Caco-2 (cell line): ENCODE measurements at regions not wholly inside any gene's neighbourhood (a gene's known extent, or its start where the extent isn't known, plus 50 kb on each side); places are given as distances from the start of the nearest gene placed in this dataset.

Experiments used
- BruUV-seq: library from RNA; stranded (reverse); fragments of 400-500 nt; replicated peaks from 2 replicates; lab custom pipeline; 2021; lab: Mats Ljungman, UMichigan
- CTCF ChIA-PET: fragments of 300-600 bp; sonication (Branson Sonifier 250); formaldehyde crosslinking; loops from one replicate; lab custom pipeline; 2022; ENCODE audit warnings: antibody characterized with exemption; lab: Charles Lee
- POLR2A ChIA-PET: fragments of 300-600 bp; sonication (Branson Sonifier 250); formaldehyde crosslinking; loops from one replicate; lab custom pipeline; 2022; ENCODE audit warnings: antibody characterized with exemption; lab: Charles Lee
- DNase-seq, 2 experiments: peaks; one replicate each; pipeline versions ENCODE4 v3.0.0 to v3.0.0-alpha.2; 2020 to 2022
- H3K27me3 ChIP-seq: replicated peaks from 2 replicates; pipeline ENCODE4 v1.6.0; 2011; ENCODE audit warnings: low read length; ENCODE audit not compliant: control insufficient read depth, insufficient read depth
- H3K36me3 ChIP-seq: 2 replicates; pipeline ENCODE4 v1.5.1; 2011; ENCODE audit warnings: low read length; ENCODE audit not compliant: control insufficient read depth, insufficient read depth
- H3K4me1 ChIP-seq: fragments of 250-450 bp; sonication (Bioruptor Pico); 2 replicates; pipeline ENCODE4 v1.5.1; 2020; ENCODE audit warnings: mild to moderate bottlenecking
- H3K4me3 ChIP-seq: 2 replicates; pipeline ENCODE4 v1.5.1; 2011; ENCODE audit warnings: low read depth, mild to moderate bottlenecking, control low read depth, low read length
- H3K9me3 ChIP-seq: fragments of 250-450 bp; sonication (Bioruptor Pico); 2 replicates; pipeline ENCODE4 v1.5.1; 2020; ENCODE audit warnings: mild to moderate bottlenecking, moderate library complexity
- H3K27ac Mint-ChIP-seq: one replicate; pipeline ENCODE4 v1.8.0; 2022; ENCODE audit warnings: mixed read lengths; ENCODE audit not compliant: unreplicated experiment
- H3K27me3 Mint-ChIP-seq: one replicate; pipeline ENCODE4 v1.8.0; 2022; ENCODE audit warnings: mixed read lengths; ENCODE audit not compliant: insufficient read depth, unreplicated experiment
- H3K36me3 Mint-ChIP-seq: one replicate; pipeline ENCODE4 v1.8.0; 2022; ENCODE audit warnings: mild to moderate bottlenecking, mixed read lengths; ENCODE audit not compliant: insufficient read depth, unreplicated experiment
- H3K4me1 Mint-ChIP-seq: one replicate; pipeline ENCODE4 v1.8.0; 2022; ENCODE audit warnings: low read depth, mixed read lengths; ENCODE audit not compliant: unreplicated experiment
- H3K4me3 Mint-ChIP-seq: one replicate; pipeline ENCODE4 v1.8.0; 2022; ENCODE audit warnings: mild to moderate bottlenecking, moderate library complexity, mixed read lengths; ENCODE audit not compliant: unreplicated experiment
- H3K9me3 Mint-ChIP-seq: one replicate; pipeline ENCODE4 v1.8.0; 2022; ENCODE audit warnings: mixed read lengths; ENCODE audit not compliant: unreplicated experiment
- intact Hi-C: fragments of 100-400 bp; cut with micrococcal nuclease; formaldehyde crosslinking; loops from one replicate; pipeline ENCODE4 v1.10.0; 2022; ENCODE audit not compliant: unreplicated experiment
- TF ChIP-seq, protein P1 (sequence below), 2 experiments: fragments of 200-600 bp in 1 of 2; IDR thresholded peaks; 1 replicate in 1 of 2; 2 replicates in 1 of 2; pipeline versions ENCODE4 v1.5.1 to v1.8.0; 2011 to 2022; ENCODE audit warnings: antibody characterized with exemption in 1 of 2, control low read depth in 1 of 2, inconsistent platforms in 1 of 2, low read depth in 1 of 2, low read length in 1 of 2, mild to moderate bottlenecking in 1 of 2, moderate library complexity in 1 of 2; ENCODE audit not compliant: insufficient read depth in 1 of 2, severe bottlenecking in 1 of 2, unreplicated experiment in 1 of 2

DNA sequence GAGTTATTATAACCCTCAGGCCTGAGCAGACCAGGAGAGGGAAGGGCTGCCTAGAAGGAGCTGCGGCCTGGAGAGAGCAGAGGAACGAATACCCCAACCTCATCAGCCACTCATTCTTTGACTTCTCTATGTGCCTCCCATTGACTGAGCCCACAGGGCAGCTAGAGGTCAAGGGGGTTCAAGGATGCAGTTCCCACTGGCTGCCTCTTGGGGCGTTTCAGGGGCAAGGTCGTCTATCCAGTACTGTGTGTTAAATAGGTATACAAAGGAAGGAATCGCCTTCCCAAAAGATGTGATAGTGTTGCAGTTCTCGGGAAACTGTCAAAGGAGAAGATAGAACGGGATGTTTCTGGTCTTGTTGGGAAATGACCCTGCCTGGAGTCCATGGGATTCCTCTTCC, 250.6 kb downstream of the PRDM2 start:
- Histone ChIP-seq H3K4me3 (no peak overlapping the region), H3K27me3 (no peaks in the 10 kb centered on the region), H3K36me3 (no peaks in the 10 kb centered on the region), H3K4me1 (no peaks in the 10 kb centered on the region), H3K9me3 (no peaks in the 10 kb centered on the region)
- intact Hi-C loops, result no loop called here
- no peak overlapping the region for H3K4me3 Mint-ChIP-seq
- H3K9me3 Mint-ChIP-seq, result no peaks in the 10 kb centered on the region
- ChIA-PET CTCF (no interaction called here), POLR2A (no interaction called here)
- no peaks in the 10 kb centered on the region for H3K36me3 Mint-ChIP-seq
- peaks cover 7% of the 10 kb centered on the region for H3K27me3 Mint-ChIP-seq
- DNase-seq, result peak in 1 of 2 experiments; percentile 4
- TF ChIP-seq, protein P1, sequence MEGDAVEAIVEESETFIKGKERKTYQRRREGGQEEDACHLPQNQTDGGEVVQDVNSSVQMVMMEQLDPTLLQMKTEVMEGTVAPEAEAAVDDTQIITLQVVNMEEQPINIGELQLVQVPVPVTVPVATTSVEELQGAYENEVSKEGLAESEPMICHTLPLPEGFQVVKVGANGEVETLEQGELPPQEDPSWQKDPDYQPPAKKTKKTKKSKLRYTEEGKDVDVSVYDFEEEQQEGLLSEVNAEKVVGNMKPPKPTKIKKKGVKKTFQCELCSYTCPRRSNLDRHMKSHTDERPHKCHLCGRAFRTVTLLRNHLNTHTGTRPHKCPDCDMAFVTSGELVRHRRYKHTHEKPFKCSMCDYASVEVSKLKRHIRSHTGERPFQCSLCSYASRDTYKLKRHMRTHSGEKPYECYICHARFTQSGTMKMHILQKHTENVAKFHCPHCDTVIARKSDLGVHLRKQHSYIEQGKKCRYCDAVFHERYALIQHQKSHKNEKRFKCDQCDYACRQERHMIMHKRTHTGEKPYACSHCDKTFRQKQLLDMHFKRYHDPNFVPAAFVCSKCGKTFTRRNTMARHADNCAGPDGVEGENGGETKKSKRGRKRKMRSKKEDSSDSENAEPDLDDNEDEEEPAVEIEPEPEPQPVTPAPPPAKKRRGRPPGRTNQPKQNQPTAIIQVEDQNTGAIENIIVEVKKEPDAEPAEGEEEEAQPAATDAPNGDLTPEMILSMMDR (IDR thresholded peaks at IDR 0.05; ENCODE audit: insufficient read depth in 1 of 2, low read depth in 1 of 2, low read length in 1 of 2, severe bottlenecking in 1 of 2, unreplicated experiment in 1 of 2), result peak in 1 of 2 experiments; percentile 5
- no peak overlapping the region for H3K27ac Mint-ChIP-seq
- no peaks in the 10 kb centered on the region for H3K4me1 Mint-ChIP-seq
- no TSS peak for BruUV-seq

DNA sequence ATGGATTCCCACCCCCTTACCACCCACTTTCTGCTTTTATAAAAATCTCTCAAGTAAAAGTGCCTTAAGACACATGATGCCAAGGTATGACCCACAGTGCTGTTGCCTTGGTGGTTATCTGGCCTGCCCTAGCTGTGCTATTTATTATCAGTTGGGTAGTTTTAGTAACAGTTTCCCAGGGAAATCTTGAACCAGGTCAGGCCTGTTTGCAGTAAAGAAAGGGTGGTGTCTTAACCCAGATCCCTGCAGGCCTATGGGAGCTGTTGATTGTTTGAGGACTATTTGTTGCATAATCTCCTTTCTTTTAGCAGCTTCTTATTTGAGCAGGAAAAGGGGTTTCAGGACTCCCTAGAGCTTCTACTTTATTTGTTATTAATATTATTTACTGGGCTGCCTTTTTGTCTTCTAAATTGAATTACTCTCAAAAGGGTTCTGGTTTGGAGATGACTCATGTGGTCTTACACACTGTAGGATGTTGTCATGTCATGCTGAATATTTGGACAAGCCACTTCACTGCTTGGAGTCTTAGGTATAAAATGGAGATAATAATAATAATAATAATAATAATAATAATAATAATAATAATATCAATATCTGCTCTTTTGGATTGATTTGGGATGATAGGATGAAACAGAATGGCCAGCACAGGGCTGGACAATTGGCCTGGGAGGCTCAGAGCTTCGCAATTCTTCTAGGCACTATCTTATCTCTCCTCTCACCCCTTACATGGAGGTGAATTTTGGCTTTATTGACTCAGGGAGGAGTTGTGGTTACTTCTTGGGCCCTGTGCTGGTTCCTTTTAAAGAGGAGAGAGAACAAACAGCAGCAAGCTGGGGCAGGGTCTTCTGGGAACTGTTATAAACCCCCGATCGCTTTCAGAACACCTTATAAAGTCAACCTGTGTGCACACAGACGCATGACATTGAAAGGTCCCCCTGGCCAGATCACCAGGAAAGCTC, 252.1 kb downstream of the PRDM2 start:
- ChIA-PET POLR2A (no interaction called here), CTCF (interaction anchor here (0.6 kb wide), 1 partner anchor 180 kb away, joined by 3 read pairs; no protein-coding TSS in a partner anchor)
- Mint-ChIP-seq H3K9me3 (no peaks in the 10 kb centered on the region), H3K27ac (no peak overlapping the region), H3K36me3 (no peaks in the 10 kb centered on the region), H3K27me3 (peaks cover 7% of the 10 kb centered on the region), H3K4me1 (no peaks in the 10 kb centered on the region), H3K4me3 (no peak overlapping the region)
- intact Hi-C loops, result no loop called here
- no peaks in the 10 kb centered on the region for H3K9me3 ChIP-seq
- DNase-seq, result no peak
- no peaks in the 10 kb centered on the region for H3K27me3 ChIP-seq
- H3K4me3 ChIP-seq, result no peak overlapping the region
- BruUV-seq, result no TSS peak
- no peaks in the 10 kb centered on the region for H3K36me3 ChIP-seq
- TF ChIP-seq, protein P1 (IDR thresholded peaks at IDR 0.05; ENCODE audit: insufficient read depth in 1 of 2, low read depth in 1 of 2, low read length in 1 of 2, severe bottlenecking in 1 of 2, unreplicated experiment in 1 of 2), result no peak
- H3K4me1 ChIP-seq, result no peaks in the 10 kb centered on the region

DNA sequence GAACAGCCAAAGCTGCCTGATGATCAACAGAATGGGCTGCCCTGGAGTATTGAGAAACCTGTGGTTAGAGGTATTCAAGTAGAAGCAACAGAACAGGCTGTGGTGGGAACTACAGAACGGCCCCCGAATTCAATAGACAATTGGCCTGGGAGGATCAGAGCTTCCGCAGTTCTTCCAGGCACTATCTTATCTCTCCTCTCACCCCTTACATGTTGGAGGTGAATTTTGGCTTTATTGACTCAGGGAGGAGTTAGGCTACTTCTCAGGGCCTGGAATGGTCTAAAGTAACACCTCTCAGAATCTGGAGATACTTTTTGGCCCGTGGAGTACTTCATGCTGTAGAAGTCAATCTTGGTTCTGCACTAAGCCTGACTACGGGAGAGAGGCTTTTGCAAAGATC, 253.0 kb downstream of the PRDM2 start:
- Mint-ChIP-seq H3K27me3 (peaks cover 9% of the 10 kb centered on the region), H3K27ac (no peak overlapping the region), H3K9me3 (no peaks in the 10 kb centered on the region), H3K4me3 (no peak overlapping the region), H3K4me1 (no peaks in the 10 kb centered on the region), H3K36me3 (no peaks in the 10 kb centered on the region)
- ChIA-PET POLR2A (no interaction called here), CTCF (interaction anchor here (0.6 kb wide), 1 partner anchor 181 kb away, joined by 3 read pairs; no protein-coding TSS in a partner anchor)
- intact Hi-C loops, result no loop called here
- no peak for DNase-seq
- no peaks in the 10 kb centered on the region for H3K36me3 ChIP-seq
- TF ChIP-seq, protein P1 (IDR thresholded peaks at IDR 0.05; ENCODE audit: insufficient read depth in 1 of 2, low read depth in 1 of 2, low read length in 1 of 2, severe bottlenecking in 1 of 2, unreplicated experiment in 1 of 2), result no peak
- H3K4me3 ChIP-seq, result no peak overlapping the region
- H3K4me1 ChIP-seq, result no peaks in the 10 kb centered on the region
- no peaks in the 10 kb centered on the region for H3K27me3 ChIP-seq
- H3K9me3 ChIP-seq, result no peaks in the 10 kb centered on the region
- no TSS peak for BruUV-seq
